WTC11 (cell line): ENCODE measurements at regions not wholly inside any gene's neighbourhood (a gene's known extent, or its start where the extent isn't known, plus 50 kb on each side); places are given as distances from the start of the nearest gene placed in this dataset.

Experiments
- ATAC-seq: fragments of 200-7000 bp; cut with Tn5 transposase; 2 replicates; pipeline ENCODE4 v1.10.0; 2021; ENCODE audit warnings: mild to moderate bottlenecking, moderate library complexity
- CTCF ChIA-PET: fragments of 300-600 bp; sonication (Branson Sonifier 250); formaldehyde crosslinking; loops from one replicate; lab custom pipeline; 2021; ENCODE audit warnings: antibody characterized with exemption; lab: Charles Lee
- POLR2A ChIA-PET: fragments of 350-600 bp; sonication (Branson Sonifier 250); formaldehyde crosslinking; loops from one replicate; lab custom pipeline; 2021; ENCODE audit warnings: antibody characterized with exemption; lab: Charles Lee
- DNase-seq: peaks from one replicate; pipeline ENCODE4 v3.0.0; 2021; ENCODE audit warnings: low spot score
- H3K27ac Mint-ChIP-seq: 2 replicates; pipeline ENCODE4 v1.8.0; 2021; ENCODE audit warnings: mixed read lengths
- H3K27me3 Mint-ChIP-seq: 2 replicates; pipeline ENCODE4 v1.8.0; 2021; ENCODE audit warnings: low read depth, mild to moderate bottlenecking, moderate library complexity, mixed read lengths
- H3K36me3 Mint-ChIP-seq: 2 replicates; pipeline ENCODE4 v1.8.0; 2021; ENCODE audit warnings: mixed read lengths
- H3K4me1 Mint-ChIP-seq: 2 replicates; pipeline ENCODE4 v1.8.0; 2022; ENCODE audit warnings: mixed read lengths
- H3K4me3 Mint-ChIP-seq: 2 replicates; pipeline ENCODE4 v1.8.0; 2021; ENCODE audit warnings: mild to moderate bottlenecking, moderate library complexity, mixed read lengths
- H3K9me3 Mint-ChIP-seq: 2 replicates; pipeline ENCODE4 v1.8.0; 2021; ENCODE audit warnings: mixed read lengths
- ATF6 ChIP-seq: sonication (generic); formaldehyde crosslinking; IDR thresholded peaks from 2 replicates; pipeline ENCODE4 v1.8.1; 2023; ENCODE audit warnings: mild to moderate bottlenecking, missing genetic modification reagents
- CDX4 ChIP-seq: fragments of 250-450 bp; sonication (Bioruptor Pico); IDR thresholded peaks from 2 replicates; pipeline ENCODE4 v1.9.0; 2021; ENCODE audit warnings: moderate library complexity, mild to moderate bottlenecking, inconsistent platforms, borderline replicate concordance
- CTCF ChIP-seq: fragments of 200-600 bp; IDR thresholded peaks from 2 replicates; pipeline ENCODE4 v1.8.0; 2022; ENCODE audit warnings: antibody characterized with exemption
- ETV6 ChIP-seq: sonication (generic); formaldehyde crosslinking; IDR thresholded peaks from 2 replicates; pipeline ENCODE4 v1.8.1; 2022; ENCODE audit warnings: mild to moderate bottlenecking, missing genetic modification reagents
- FOXJ3 ChIP-seq: sonication (generic); formaldehyde crosslinking; IDR thresholded peaks from 2 replicates; pipeline ENCODE4 v1.9.0; 2021; ENCODE audit warnings: missing genetic modification reagents, mild to moderate bottlenecking, borderline replicate concordance
- JUN ChIP-seq: sonication (generic); formaldehyde crosslinking; IDR thresholded peaks from 2 replicates; pipeline ENCODE4 v1.8.0; 2023; ENCODE audit warnings: mild to moderate bottlenecking, missing genetic modification reagents
- MYBL2 ChIP-seq: sonication (generic); formaldehyde crosslinking; IDR thresholded peaks from 2 replicates; pipeline ENCODE4 v1.8.1; 2023; ENCODE audit warnings: mild to moderate bottlenecking, moderate library complexity, missing genetic modification reagents
- NR3C1 ChIP-seq: sonication (generic); formaldehyde crosslinking; conservative IDR thresholded peaks from 2 replicates; pipeline ENCODE4 v1.8.1; 2023; ENCODE audit warnings: low read depth, mild to moderate bottlenecking, missing genetic modification reagents
- RORB ChIP-seq: fragments of 250-450 bp; sonication (Bioruptor Pico); IDR thresholded peaks from 2 replicates; pipeline ENCODE4 v1.9.0; 2021; ENCODE audit warnings: mild to moderate bottlenecking
- SP1 ChIP-seq: sonication (generic); formaldehyde crosslinking; conservative IDR thresholded peaks from 2 replicates; pipeline ENCODE4 v1.8.1; 2022; ENCODE audit warnings: missing genetic modification reagents
- TP53 ChIP-seq: sonication (generic); formaldehyde crosslinking; IDR thresholded peaks from 2 replicates; pipeline ENCODE4 v1.8.1; 2023; ENCODE audit warnings: mild to moderate bottlenecking, missing genetic modification reagents
- USF1 ChIP-seq: sonication (generic); formaldehyde crosslinking; IDR thresholded peaks from 2 replicates; pipeline ENCODE4 v1.8.0; 2022; ENCODE audit warnings: mild to moderate bottlenecking, missing genetic modification reagents
- ZBTB21 ChIP-seq: sonication (generic); formaldehyde crosslinking; IDR thresholded peaks from 2 replicates; pipeline ENCODE4 v1.8.1; 2023; ENCODE audit warnings: mild to moderate bottlenecking, missing genetic modification reagents, borderline replicate concordance
- ZNF232 ChIP-seq: sonication (generic); formaldehyde crosslinking; IDR thresholded peaks from 2 replicates; pipeline ENCODE4 v1.8.0; 2022; ENCODE audit warnings: mild to moderate bottlenecking, missing genetic modification reagents
- ZNF263 ChIP-seq: sonication (generic); formaldehyde crosslinking; IDR thresholded peaks from 2 replicates; pipeline ENCODE4 v1.8.1; 2022; ENCODE audit warnings: low read depth, mild to moderate bottlenecking, moderate library complexity, missing genetic modification reagents
- ZNF416 ChIP-seq: fragments of 250-450 bp; sonication (Bioruptor Pico); IDR thresholded peaks from 2 replicates; pipeline ENCODE4 v1.9.0; 2021; ENCODE audit warnings: mild to moderate bottlenecking, inconsistent platforms
- ZNF671 ChIP-seq: fragments of 250-450 bp; sonication (Bioruptor Pico); IDR thresholded peaks from 2 replicates; pipeline ENCODE4 v1.8.0; 2021; ENCODE audit warnings: mild to moderate bottlenecking
- ZSCAN18 ChIP-seq: fragments of 250-450 bp; sonication (Bioruptor Pico); IDR thresholded peaks from 2 replicates; pipeline ENCODE4 v2.1.2; 2022; ENCODE audit warnings: mild to moderate bottlenecking, moderate library complexity

GRCh38 chr5:24183981-24184380 is 460.8 kb downstream of the CDH10 start:
- peaks cover 4% of the 10 kb centered on the region for H3K36me3 Mint-ChIP-seq
- peaks cover 18% of the 10 kb centered on the region for H3K9me3 Mint-ChIP-seq
- no peak overlapping the region for H3K27ac Mint-ChIP-seq
- DNase-seq, result no peak
- POLR2A ChIA-PET, result no interaction called here
- no peak for ATAC-seq
- H3K4me1 Mint-ChIP-seq, result no peaks in the 10 kb centered on the region
- no peak overlapping the region for H3K4me3 Mint-ChIP-seq
- no peak for TF ChIP-seq CDX4 (CRISPR knock-in tag)
- no peak for TF ChIP-seq ZNF263 (CRISPR knock-in tag)
- no peak for TF ChIP-seq SP1 (CRISPR knock-in tag)
- no peak for TF ChIP-seq USF1 (CRISPR knock-in tag)
- no peak for TF ChIP-seq ZNF671 (CRISPR knock-in tag)
- no peaks in the 10 kb centered on the region for H3K27me3 Mint-ChIP-seq
- CTCF ChIA-PET, result no interaction called here

GRCh38 chr5:24188216-24188925 is 456.4 kb downstream of the CDH10 start:
- ATAC-seq, result no peak
- CTCF ChIA-PET, result no interaction called here
- Mint-ChIP-seq H3K36me3 (peaks cover 8% of the 10 kb centered on the region), H3K9me3 (peaks cover 23% of the 10 kb centered on the region), H3K4me1 (no peaks in the 10 kb centered on the region), H3K27ac (no peak overlapping the region), H3K4me3 (no peak overlapping the region), H3K27me3 (no peaks in the 10 kb centered on the region)
- TF ChIP-seq TP53 (CRISPR knock-in tag), result no peak
- TF ChIP-seq ZBTB21 (CRISPR knock-in tag), result no peak
- TF ChIP-seq RORB (CRISPR knock-in tag), result no peak
- TF ChIP-seq JUN (CRISPR knock-in tag), result no peak
- no peak for TF ChIP-seq ZNF232 (CRISPR knock-in tag)
- no peak for TF ChIP-seq ETV6
- TF ChIP-seq ATF6 (CRISPR knock-in tag), result no peak
- TF ChIP-seq NR3C1, result no peak
- TF ChIP-seq ZSCAN18 (CRISPR knock-in tag), result no peak
- TF ChIP-seq MYBL2 (CRISPR knock-in tag), result no peak
- TF ChIP-seq CTCF, result no peak
- TF ChIP-seq ZNF416 (CRISPR knock-in tag), result no peak
- no peak for TF ChIP-seq FOXJ3 (CRISPR knock-in tag)
- POLR2A ChIA-PET, result no interaction called here
- DNase-seq, result no peak
